GM21360 (cell line): ENCODE measurements at regions not wholly inside any gene's neighbourhood (a gene's known extent, or its start where the extent isn't known, plus 50 kb on each side); places are given as distances from the start of the nearest gene placed in this dataset.

ENCODE experiments used
- ATAC-seq: cut with Tn5 transposase; IDR thresholded peaks from one replicate; pipeline ENCODE4 v1.9.1; 2021; ENCODE audit warnings: mild to moderate bottlenecking, moderate library complexity; ENCODE audit not compliant: unreplicated experiment

DNA sequence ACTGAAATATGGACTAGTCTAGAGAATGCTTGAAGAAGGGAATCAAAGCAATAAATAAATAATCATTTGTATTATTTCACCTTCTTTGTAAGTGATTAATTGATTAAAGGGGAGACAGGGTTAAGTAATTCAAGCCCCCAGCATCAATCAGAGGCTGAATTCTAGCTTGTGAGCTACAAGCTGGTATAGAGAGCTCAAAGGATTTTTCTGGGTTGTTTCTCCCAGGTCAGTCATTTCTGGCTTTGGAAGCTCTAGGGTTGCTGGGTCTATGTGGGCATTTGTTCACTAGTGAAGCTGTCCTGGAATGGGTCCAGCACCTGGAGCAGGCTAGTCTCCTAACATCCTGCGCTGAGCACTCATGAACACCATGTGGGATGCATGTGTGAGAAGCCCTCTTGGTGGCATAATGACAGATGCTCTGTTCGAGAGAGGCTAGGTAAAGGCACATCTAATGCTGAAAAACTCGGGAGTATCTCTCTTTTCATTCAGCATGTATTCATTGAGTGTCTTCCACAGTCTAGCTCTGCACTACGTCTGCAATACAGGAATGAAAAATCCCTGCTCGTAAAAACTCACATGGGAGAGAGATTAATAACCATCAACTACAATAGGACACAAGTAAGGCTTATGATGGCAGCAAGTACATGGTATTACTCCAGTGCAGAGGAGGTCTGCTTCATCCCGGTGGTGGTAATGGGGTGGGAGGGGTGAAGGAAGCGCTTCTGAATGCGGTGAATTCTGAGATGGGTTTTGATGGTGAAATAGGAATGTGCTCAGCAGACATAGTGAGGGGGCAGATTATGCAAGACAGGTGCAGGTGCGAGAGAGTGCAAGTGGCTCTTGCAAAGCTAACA lies 68.0 kb upstream of the NRP1 start:
- ATAC-seq, result no peak

DNA sequence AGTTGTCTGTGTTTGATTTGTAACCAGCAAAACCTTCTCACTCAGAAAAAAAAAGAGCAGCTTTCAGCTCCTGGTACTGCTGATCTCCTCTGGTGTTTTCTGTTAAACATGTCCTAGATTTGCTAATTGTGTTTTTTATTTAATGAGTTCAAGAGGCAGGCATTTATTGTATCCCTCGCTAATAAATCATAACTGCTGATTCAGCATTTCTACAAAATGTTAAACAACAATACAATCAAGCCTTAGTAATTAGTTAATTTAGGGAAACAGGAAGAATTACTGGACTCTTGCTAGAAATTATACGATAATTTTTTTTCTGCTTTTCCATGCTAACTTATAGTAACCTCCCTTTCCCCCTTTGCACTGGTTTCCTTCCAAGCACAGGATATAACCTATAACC lies 66.8 kb upstream of the NRP1 start:
- no peak for ATAC-seq

DNA sequence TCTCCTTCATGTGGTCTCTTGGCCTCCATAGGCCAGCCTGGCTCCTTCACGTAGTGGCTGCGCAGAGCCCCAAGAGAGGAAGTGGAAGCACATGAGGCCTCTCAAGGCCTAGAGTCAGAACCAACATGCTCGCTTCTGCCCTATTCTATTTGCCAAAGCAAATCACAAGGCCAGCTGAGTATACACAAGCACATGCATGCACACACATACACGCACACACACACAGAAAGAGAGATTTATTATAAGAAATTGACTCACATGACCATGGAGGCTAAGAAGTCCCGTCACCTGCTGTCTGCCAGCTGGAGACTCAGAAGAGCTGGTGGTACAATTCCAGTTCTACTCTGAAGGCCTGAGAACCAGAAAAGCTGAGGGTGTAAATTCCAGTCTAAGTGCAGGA lies 64.3 kb upstream of the NRP1 start:
- no peak for ATAC-seq

DNA sequence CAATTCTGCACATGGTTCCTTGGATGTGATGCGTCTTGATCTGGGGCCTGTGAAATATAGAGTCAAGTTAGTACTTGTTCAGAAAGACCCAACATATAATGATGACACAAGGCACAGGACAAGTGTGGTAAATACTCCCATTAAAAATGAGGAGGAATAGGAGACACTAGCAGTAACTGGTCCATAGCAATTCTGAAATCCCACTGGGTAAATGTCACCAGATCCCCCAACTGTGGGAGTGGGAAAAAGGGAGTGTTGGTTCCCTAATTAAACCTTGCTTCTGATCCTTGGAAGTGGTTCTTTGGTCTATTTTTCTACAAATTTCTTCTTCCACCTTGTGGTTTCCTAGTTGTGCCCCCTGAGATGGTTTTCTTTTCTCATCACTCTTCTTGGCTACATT lies 62.5 kb upstream of the NRP1 start:
- no peak for ATAC-seq

DNA sequence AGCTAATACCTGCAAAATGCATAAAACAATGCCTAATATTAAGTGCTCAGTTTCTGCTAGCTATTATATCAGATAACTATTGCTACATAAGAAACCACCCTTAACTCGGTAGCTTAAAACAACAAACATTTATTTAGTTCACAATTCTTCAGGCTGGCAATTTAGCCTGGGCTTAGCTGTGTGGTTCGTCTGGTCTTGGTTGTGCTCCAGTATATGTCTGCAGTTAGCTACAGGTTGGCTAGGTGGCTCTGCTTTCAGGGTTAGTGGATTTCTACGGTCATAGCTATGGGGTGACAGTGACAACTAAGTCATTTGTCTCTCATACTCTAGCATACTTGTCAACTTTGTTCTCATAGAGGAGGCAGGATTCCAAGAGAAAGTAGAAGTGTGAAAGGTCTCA lies 61.8 kb upstream of the NRP1 start:
- no peak for ATAC-seq

DNA sequence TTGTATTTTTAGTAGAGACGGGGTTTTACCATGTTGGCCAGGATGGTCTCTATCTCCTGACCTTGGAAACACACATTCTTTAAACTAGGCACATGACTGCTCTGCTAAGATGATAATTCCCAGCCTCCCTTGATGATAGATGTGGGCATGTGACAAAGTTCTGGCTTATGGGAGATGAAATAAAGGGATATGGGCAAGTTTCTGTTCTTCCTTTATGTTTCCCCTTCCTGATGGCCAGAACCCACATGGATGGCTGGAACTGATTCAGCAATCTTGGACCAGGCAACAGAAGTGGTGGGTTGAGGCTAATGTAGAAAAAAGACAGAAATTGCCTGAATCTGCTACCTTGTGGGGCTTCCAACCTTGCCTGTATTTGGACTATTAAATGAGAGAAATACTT lies 60.7 kb upstream of the NRP1 start:
- no peak for ATAC-seq

DNA sequence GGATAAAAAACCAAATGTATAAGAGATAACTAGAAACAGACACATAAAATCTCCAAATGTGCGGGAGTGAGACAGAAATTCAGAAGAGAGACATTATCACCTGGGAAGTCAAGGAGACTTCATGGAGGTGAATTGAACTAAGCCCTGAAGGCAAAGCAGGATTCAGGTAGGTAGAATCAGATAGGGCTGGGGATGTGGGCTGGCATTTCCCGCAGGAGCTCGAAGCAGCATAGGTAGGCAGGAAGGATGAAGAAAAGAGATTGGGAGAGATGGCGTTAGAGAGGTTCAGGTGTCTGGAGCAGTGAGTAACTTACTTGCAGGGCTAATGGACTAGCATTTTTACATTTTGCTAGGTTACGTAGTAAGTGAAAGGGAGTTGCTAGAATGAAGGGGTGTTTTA lies 58.2 kb upstream of the NRP1 start:
- ATAC-seq, result no peak

DNA sequence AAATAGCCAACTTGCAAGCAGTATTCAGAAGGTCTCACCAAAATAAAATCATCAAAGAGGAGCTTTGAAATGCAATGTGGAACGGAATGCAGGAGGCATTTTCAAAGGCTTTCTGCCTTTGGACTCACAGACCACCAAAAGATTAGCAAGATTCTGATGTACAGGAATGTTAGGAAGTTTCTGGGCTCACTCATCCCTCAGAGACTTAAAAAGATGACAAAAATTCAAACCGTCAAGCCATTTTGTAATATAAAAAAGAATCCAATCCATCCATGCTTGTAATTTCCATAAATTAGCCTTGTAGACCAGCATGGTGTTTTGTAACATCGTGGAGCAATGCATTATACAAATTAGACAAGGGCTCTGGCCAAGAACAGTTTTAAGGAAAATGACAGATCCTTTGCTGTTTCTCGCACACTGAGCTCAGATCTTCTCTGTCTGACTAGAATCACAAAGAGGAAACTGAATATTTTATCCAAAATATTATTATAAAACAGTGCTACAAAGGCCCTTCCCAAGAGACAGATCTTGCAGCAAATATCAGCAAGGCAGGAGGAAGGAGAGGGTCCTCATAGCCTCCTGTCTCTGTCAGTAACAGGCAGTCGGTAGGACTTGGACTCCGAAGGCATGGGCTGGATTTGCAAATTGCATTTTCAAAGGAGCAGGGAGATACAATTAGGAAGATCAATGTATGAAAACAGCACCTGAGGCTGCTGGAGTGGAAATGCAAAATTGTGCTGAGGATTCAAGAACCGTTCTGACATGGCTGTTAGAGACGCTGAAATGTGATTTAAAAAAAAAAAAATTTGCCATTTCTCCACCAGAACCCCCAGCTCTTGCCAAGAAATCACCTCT lies 57.4 kb upstream of the NRP1 start:
- no peak for ATAC-seq

DNA sequence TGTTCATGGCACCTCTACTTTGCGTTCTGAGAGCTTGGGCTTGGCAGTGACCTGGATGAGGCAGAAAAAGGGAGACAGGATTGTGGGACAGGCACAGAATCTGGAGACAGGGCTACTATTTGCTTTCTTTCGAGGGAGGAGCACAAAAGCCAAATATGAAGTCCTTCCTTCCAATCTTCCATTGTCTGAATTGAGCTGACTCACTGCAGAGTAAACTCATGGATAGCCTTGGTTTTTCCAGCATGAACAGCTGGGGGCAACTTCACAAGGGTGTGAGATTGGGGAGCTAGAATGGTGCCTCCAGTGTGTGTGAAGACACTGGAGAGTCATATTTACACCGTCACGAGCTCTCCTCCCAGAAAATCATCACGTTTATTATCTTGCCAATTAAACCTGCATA lies 55.6 kb upstream of the NRP1 start:
- ATAC-seq, result no peak

DNA sequence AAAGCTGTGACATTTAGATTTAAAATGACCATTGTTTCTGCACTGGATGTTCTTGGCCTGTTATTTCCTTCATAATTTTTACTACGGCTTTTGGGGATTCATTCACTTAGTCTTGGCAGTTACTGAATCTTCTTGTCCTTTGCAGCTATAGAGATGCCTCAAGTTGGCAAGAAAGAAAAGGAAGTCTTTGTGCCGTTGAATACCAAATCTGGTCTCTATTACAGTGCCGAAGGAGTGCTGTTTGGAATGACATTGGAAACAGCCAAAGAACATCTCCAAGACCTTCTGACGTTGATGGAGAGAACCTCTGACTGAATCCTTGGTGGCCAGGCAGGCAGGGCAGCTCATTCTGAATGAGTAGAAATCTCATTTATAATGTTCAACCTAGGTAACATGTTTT lies 54.3 kb upstream of the NRP1 start:
- no peak for ATAC-seq

DNA sequence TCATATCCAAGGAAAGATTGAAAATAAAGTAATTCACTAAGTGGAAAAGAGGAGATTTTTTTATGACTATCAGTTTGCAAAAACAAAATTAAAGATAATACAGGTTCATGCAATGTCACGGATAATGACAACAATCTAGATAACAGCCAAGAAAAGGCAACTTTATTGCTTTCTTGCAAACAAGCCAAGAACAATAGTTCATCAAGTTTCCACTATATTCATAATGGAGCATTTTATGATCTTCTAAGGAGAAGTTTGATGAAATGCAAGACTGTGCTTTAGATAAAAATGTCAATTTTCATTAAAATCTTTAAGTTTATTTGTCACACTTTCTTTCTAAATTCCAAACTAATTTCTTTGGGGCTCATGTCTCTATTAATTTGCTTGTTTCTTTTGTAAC lies 53.9 kb upstream of the NRP1 start:
- no peak for ATAC-seq

DNA sequence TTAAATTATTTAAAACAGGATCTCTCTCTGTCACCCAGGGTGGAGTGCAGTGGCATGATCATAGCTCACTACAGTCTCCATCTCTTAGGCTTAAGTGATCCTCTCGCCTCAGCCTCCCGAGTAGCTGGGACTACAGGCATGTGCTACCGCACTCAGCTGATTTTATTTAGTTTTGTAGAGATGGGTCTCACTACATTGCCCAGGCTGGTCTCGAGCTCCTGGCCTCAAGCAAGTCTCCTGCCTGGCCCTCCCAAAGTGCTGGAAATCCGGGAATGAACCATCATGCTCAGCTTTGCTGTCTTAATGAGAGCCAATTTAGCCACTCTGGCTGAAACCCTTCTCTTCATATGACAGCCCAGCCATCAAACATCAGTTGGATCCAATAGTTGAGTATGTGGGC lies 53.3 kb upstream of the NRP1 start:
- no peak for ATAC-seq

DNA sequence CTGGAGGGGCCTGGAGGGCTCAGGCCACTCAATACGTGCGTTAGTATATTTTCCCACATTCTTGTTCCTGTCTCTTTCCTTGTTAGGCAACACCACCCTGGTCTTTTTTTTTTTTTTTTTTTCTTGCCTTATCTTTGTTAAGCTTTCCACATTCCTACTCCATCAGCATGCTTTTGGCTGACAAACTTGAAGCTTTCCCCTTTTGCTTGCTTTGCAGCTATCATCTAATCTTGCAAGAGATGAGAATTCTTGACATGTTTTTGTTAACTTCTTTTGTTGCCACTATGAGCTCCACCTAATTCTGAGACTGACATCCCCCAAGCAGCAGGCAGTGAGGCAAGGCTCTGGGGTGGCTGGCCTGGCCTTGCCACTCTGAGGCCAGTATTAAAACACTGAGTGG lies 52.5 kb upstream of the NRP1 start:
- ATAC-seq, result no peak

DNA sequence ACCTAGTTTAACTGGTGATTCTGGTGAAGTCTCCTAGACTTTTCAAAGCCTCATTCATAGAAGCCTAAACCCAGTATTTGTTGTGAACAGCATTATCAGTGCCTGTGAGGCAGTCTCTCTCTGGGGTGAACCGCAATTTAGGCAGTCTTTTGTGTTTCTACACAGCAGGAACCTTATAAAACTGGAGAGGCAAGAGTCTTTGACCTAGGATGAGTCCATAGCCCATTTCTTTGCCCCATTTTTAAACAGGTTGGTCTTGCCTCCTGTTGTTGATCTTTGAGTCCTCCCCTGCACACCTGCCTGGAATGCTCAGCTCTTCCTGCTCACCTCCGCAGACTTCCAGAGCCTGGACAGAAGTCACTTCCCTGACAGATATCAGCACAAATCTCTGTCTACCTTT lies 51.2 kb upstream of the NRP1 start:
- no peak for ATAC-seq

DNA sequence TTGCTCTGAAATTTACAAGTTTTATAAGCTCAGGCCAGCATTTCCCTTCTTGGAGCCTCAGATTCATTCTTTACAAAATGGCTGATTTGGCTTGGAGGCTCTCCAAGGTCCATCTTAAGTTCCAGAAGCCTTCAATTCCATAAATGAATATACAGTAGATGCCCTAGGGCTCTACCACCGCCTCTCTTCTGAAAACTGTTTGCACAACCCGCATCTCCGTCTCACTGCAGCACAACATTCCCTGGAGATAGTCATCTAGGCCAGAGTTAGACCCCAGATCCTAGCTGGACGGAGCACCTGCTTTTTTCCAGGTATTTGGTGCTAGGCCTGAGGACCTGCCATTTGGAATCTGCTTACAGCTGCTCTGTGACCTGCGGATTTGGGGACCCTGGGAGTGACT lies 50.5 kb upstream of the NRP1 start:
- no peak for ATAC-seq
